OCI-LY3 (cell line): ENCODE measurements at regions not wholly inside any gene's neighbourhood (a gene's known extent, or its start where the extent isn't known, plus 50 kb on each side); places are given as distances from the start of the nearest gene placed in this dataset.

Experiments
- H2AFZ ChIP-seq: fragments of 200-600, 300-600 bp; shearing (Covaris generic); 2 replicates; pipeline ENCODE4 v1.6.0; 2014; ENCODE audit warnings: antibody characterized with exemption, low read depth, low read length
- H3K27ac ChIP-seq: fragments of 200-600, 300-600 bp; sonication (generic); 2 replicates; pipeline ENCODE4 v1.5.1; 2014; ENCODE audit warnings: mild to moderate bottlenecking, low read length, moderate library complexity, mixed read lengths
- H3K27me3 ChIP-seq: fragments of 200-600, 300-600 bp; sonication (generic); 2 replicates; pipeline ENCODE4 v1.6.1; 2014; ENCODE audit warnings: low read depth, low read length, mixed read lengths
- H3K36me3 ChIP-seq: fragments of 200-600, 300-600 bp; sonication (generic); replicated peaks from 2 replicates; pipeline ENCODE3; 2014; ENCODE audit warnings: low read depth, low read length, mixed read lengths
- H3K4me1 ChIP-seq: fragments of 300-600, 200-600 bp; sonication (generic); 2 replicates; pipeline ENCODE4 v1.6.1; 2014; ENCODE audit warnings: low read length, mixed read lengths
- H3K4me2 ChIP-seq: fragments of 200-600, 300-600 bp; sonication (generic); 2 replicates; pipeline ENCODE4 v1.6.1; 2014; ENCODE audit warnings: low read length, mixed read lengths
- H3K4me3 ChIP-seq: fragments of 300-600, 200-600 bp; sonication (generic); 2 replicates; pipeline ENCODE4 v1.5.1; 2014; ENCODE audit warnings: antibody characterized with exemption, mild to moderate bottlenecking, low read length, moderate library complexity
- H3K79me2 ChIP-seq: fragments of 300-600, 200-600 bp; shearing (Covaris generic); 2 replicates; pipeline ENCODE4 v1.6.1; 2014; ENCODE audit warnings: mild to moderate bottlenecking, low read length, mixed read lengths
- H3K9ac ChIP-seq: fragments of 300-600, 200-600 bp; shearing (Covaris generic); 2 replicates; pipeline ENCODE4 v1.6.0; 2014; ENCODE audit warnings: mild to moderate bottlenecking, low read length, moderate library complexity
- H3K9me3 ChIP-seq: fragments of 200-600, 300-600 bp; shearing (Covaris generic); 2 replicates; pipeline ENCODE4 v1.6.1; 2014; ENCODE audit warnings: low read length, mixed read lengths; ENCODE audit not compliant: insufficient read depth
- H4K20me1 ChIP-seq: fragments of 200-600, 300-600 bp; sonication (generic); 2 replicates; pipeline ENCODE4 v1.6.1; 2016; ENCODE audit warnings: low read length, mixed read lengths; ENCODE audit not compliant: insufficient read depth
- CTCF ChIP-seq: fragments of 200-600, 300-600 bp; sonication (generic); IDR thresholded peaks from 2 replicates; pipeline ENCODE4 v1.5.1; 2014; ENCODE audit warnings: antibody characterized with exemption, low read length, low read depth
- EZH2phosphoT487 ChIP-seq: fragments of 200-600 bp; shearing (Covaris generic); IDR thresholded peaks from 2 replicates; pipeline ENCODE4 v1.6.1; 2018; ENCODE audit warnings: antibody characterized with exemption, mixed run types, low read depth

GRCh38 chr2:8395718-8396117 is 286.1 kb upstream of the ID2 start:
- Histone ChIP-seq H3K4me2 (no peak overlapping the region), H3K9ac (no peak overlapping the region), H3K9me3 (no peaks in the 10 kb centered on the region), H3K79me2 (no peaks in the 10 kb centered on the region), H3K4me3 (no peak overlapping the region), H3K27ac (no peak overlapping the region), H4K20me1 (no peaks in the 10 kb centered on the region), H3K36me3 (no peaks in the 10 kb centered on the region), H3K4me1 (peaks cover 32% of the 10 kb centered on the region), H2AFZ (no peak overlapping the region), H3K27me3 (no peaks in the 10 kb centered on the region)
- TF ChIP-seq CTCF (no peak), EZH2phosphoT487 (no peak)

GRCh38 chr2:8398040-8398668 is 283.7 kb upstream of the ID2 start:
- no peaks in the 10 kb centered on the region for H4K20me1 ChIP-seq
- peaks cover 32% of the 10 kb centered on the region for H3K4me1 ChIP-seq
- H3K4me2 ChIP-seq, result no peak overlapping the region
- TF ChIP-seq EZH2phosphoT487 (no peak), CTCF (no peak)
- H3K27ac ChIP-seq, result no peak overlapping the region
- no peak overlapping the region for H3K9ac ChIP-seq
- H3K79me2 ChIP-seq, result no peaks in the 10 kb centered on the region
- no peak overlapping the region for H3K4me3 ChIP-seq
- H3K27me3 ChIP-seq, result no peaks in the 10 kb centered on the region
- H3K36me3 ChIP-seq, result no peaks in the 10 kb centered on the region
- H3K9me3 ChIP-seq, result no peaks in the 10 kb centered on the region
- H2AFZ ChIP-seq, result no peak overlapping the region

- Histone ChIP-seq H3K27ac (no peak overlapping the region), H3K27me3 (no peaks in the 10 kb centered on the region), H4K20me1 (no peaks in the 10 kb centered on the region), H3K4me2 (no peak overlapping the region), H3K36me3 (no peaks in the 10 kb centered on the region), H3K4me3 (no peak overlapping the region), H3K79me2 (no peaks in the 10 kb centered on the region), H3K9ac (no peak overlapping the region), H3K9me3 (no peaks in the 10 kb centered on the region), H2AFZ (no peak overlapping the region), H3K4me1 (peaks cover 33% of the 10 kb centered on the region)
- TF ChIP-seq CTCF, result no peak
- TF ChIP-seq EZH2phosphoT487, result no peak
Measured at GRCh38 chr2:8399731-8400130, 282.1 kb upstream of the ID2 start.

- H3K27ac ChIP-seq, result no peak overlapping the region
- no peak for TF ChIP-seq EZH2phosphoT487
- no peak for TF ChIP-seq CTCF
- H2AFZ ChIP-seq, result no peak overlapping the region
- peaks cover 33% of the 10 kb centered on the region for H3K4me1 ChIP-seq
- H3K27me3 ChIP-seq, result no peaks in the 10 kb centered on the region
- no peak overlapping the region for H3K9ac ChIP-seq
- H3K9me3 ChIP-seq, result no peaks in the 10 kb centered on the region
- H3K4me3 ChIP-seq, result no peak overlapping the region
- no peaks in the 10 kb centered on the region for H3K36me3 ChIP-seq
- no peak overlapping the region for H3K4me2 ChIP-seq
- H3K79me2 ChIP-seq, result no peaks in the 10 kb centered on the region
- no peaks in the 10 kb centered on the region for H4K20me1 ChIP-seq
Measured at GRCh38 chr2:8400196-8400595, 281.7 kb upstream of the ID2 start.
